ENCODE measurements at regions not wholly inside any gene's neighbourhood (a gene's known extent, or its start where the extent isn't known, plus 50 kb on each side); places are given as distances from the start of the nearest gene placed in this dataset.
A peak's percentile ranks its signal among the peaks of the same experiment; 100 is the strongest.

DNA sequence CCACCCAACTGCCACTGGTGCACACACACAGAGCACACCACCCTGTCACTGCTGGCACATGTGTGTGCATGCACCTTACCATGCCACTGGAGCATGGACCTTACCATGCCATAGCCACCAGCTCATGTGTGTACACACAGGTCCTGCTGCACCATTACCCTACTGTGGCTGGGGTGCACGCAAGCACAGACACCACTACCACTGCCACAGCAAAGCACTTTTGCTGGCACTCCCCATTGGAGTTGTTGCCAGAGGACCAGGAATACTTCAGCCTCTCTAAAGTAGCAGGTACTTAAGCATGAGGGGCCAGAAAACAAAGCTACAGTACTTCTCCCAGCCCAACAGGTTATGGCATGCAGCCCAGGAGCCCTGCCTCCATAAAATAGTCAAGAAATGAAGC is 404.8 kb downstream of the MBD2 start:
- Histone ChIP-seq H4K20me1 (ENCODE audit: insufficient read depth, low read length) (no peaks in the 10 kb centered on the region), H3K4me2 (ENCODE audit: insufficient read depth, low read length) (no peak overlapping the region), H3K9me3 (ENCODE audit: low read depth, low read length) (no peaks in the 10 kb centered on the region), H3K27ac (ENCODE audit: low read depth, low read length) (no peak overlapping the region), H3K4me3 (ENCODE audit: insufficient read depth, low read length) (no peak overlapping the region), H3K79me2 (ENCODE audit: insufficient read depth, low read length) (no peaks in the 10 kb centered on the region), H3K36me3 (ENCODE audit: insufficient read depth, low read length) (no peaks in the 10 kb centered on the region), H3K27me3 (ENCODE audit: insufficient read depth, low read length) (no peaks in the 10 kb centered on the region), H3K4me1 (ENCODE audit: insufficient read depth, low read length) (no peaks in the 10 kb centered on the region), H2AFZ (ENCODE audit: low read length) (no peak overlapping the region)
- TF ChIP-seq, protein P1, sequence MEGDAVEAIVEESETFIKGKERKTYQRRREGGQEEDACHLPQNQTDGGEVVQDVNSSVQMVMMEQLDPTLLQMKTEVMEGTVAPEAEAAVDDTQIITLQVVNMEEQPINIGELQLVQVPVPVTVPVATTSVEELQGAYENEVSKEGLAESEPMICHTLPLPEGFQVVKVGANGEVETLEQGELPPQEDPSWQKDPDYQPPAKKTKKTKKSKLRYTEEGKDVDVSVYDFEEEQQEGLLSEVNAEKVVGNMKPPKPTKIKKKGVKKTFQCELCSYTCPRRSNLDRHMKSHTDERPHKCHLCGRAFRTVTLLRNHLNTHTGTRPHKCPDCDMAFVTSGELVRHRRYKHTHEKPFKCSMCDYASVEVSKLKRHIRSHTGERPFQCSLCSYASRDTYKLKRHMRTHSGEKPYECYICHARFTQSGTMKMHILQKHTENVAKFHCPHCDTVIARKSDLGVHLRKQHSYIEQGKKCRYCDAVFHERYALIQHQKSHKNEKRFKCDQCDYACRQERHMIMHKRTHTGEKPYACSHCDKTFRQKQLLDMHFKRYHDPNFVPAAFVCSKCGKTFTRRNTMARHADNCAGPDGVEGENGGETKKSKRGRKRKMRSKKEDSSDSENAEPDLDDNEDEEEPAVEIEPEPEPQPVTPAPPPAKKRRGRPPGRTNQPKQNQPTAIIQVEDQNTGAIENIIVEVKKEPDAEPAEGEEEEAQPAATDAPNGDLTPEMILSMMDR (IDR thresholded peaks at IDR 0.05; ENCODE audit: extremely low read depth, low read depth, low read length): no peak
- peak; percentile 10 for DNase-seq (ENCODE audit: insufficient read length, low spot score, missing footprints)

DNA sequence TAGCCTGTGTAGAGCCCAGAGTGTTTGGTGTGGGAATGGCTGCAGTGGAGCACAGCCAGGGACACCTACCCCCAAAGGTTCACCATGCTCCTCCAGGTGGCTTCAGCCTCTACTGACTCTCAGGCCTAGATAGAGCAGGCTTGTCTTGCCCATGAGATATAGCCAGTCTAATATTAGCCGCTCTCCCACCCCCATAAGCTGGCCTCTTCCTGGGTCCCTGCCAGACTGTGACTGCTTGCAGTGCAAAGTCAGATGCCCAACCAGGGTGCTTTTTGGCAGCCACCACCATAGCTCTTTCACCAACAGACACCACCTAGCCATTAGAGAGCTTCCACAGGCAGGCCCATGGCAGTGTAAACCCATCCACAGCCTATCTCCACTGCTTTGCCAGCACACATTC is 405.3 kb downstream of the MBD2 start:
- Histone ChIP-seq H2AFZ (ENCODE audit: low read length) (no peak overlapping the region), H3K79me2 (ENCODE audit: insufficient read depth, low read length) (no peaks in the 10 kb centered on the region), H4K20me1 (ENCODE audit: insufficient read depth, low read length) (no peaks in the 10 kb centered on the region), H3K9me3 (ENCODE audit: low read depth, low read length) (no peaks in the 10 kb centered on the region), H3K27me3 (ENCODE audit: insufficient read depth, low read length) (no peaks in the 10 kb centered on the region), H3K4me3 (ENCODE audit: insufficient read depth, low read length) (no peak overlapping the region), H3K4me1 (ENCODE audit: insufficient read depth, low read length) (no peaks in the 10 kb centered on the region), H3K36me3 (ENCODE audit: insufficient read depth, low read length) (no peaks in the 10 kb centered on the region), H3K4me2 (ENCODE audit: insufficient read depth, low read length) (no peak overlapping the region), H3K27ac (ENCODE audit: low read depth, low read length) (no peak overlapping the region)
- TF ChIP-seq, protein P1 (IDR thresholded peaks at IDR 0.05; ENCODE audit: extremely low read depth, low read depth, low read length): no peak
- DNase-seq (ENCODE audit: insufficient read length, low spot score, missing footprints): no peak

DNA sequence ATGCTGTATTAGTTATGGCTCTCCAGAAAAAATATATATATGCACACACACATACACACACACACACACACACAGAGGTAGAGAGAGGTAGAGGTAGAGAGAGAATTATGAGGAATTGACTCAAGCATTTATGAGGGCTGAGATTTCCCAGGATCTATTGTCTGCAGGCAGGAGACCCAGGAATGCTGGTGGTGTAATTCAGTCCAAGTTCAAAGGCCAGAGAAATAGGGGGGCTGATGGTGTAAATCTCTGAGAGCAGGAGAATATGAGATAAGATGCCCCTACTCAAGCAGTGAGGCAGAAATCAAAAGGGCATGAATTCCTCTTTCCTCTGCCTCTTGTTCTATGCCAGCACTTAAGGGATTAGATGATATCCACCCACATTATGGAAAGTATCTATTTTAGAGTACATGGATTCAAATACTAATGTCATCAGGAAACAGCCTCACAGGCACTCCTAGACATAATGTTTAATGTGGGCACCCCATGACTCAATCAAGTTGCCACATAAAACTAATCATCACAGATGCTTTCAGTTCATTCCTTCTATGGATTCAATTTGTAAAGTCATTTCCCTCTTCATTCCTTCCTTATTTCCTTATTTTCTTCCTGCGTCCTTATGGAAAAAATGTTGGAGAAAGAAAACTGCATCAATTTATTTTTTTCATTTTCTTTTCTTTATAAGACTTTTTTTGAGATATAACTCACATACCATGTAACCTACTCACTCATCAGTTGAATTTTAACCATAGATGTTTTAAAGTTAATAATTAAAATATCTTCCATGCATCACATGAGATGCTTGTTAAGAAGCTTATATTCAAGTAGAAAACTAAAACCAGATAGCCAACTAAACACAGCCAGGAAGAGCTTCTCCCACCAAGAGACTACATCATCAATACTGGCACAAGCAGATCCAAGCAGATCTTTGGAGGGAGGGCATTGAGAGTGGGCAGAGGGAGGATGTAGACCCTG is 406.2 kb downstream of the MBD2 start:
- no peak overlapping the region for H3K4me2 ChIP-seq (ENCODE audit: insufficient read depth, low read length)
- no peaks in the 10 kb centered on the region for H3K9me3 ChIP-seq (ENCODE audit: low read depth, low read length)
- TF ChIP-seq, protein P1 (IDR thresholded peaks at IDR 0.05; ENCODE audit: extremely low read depth, low read depth, low read length): no peak
- DNase-seq (ENCODE audit: insufficient read length, low spot score, missing footprints): no peak
- H3K27me3 ChIP-seq (ENCODE audit: insufficient read depth, low read length): no peaks in the 10 kb centered on the region
- no peaks in the 10 kb centered on the region for H3K79me2 ChIP-seq (ENCODE audit: insufficient read depth, low read length)
- no peaks in the 10 kb centered on the region for H3K4me1 ChIP-seq (ENCODE audit: insufficient read depth, low read length)
- H3K4me3 ChIP-seq (ENCODE audit: insufficient read depth, low read length): no peak overlapping the region
- H3K36me3 ChIP-seq (ENCODE audit: insufficient read depth, low read length): no peaks in the 10 kb centered on the region
- no peaks in the 10 kb centered on the region for H4K20me1 ChIP-seq (ENCODE audit: insufficient read depth, low read length)
- no peak overlapping the region for H2AFZ ChIP-seq (ENCODE audit: low read length)
- H3K27ac ChIP-seq (ENCODE audit: low read depth, low read length): no peak overlapping the region

DNA sequence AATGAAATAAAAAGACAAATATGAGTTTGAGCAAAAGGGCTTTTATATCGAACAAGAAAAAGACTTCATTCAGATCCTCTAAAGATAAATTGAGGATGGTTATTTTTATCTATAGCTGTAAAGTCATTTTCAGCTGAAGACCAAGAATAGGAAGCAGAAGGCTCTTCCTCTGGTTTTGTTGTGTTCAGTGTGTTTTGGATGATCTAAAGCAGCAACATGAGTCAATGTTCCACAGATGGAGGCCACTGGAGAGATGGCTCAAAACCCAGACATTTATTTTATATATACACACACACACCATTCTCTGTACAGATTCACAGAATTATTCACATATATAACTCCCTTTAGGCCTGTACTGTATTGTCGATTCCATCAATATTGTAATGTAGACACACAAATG is 424.3 kb downstream of the MBD2 start:
- no peaks in the 10 kb centered on the region for H4K20me1 ChIP-seq (ENCODE audit: insufficient read depth, low read length)
- no peak overlapping the region for H3K4me2 ChIP-seq (ENCODE audit: insufficient read depth, low read length)
- no peaks in the 10 kb centered on the region for H3K79me2 ChIP-seq (ENCODE audit: insufficient read depth, low read length)
- no peak overlapping the region for H3K27ac ChIP-seq (ENCODE audit: low read depth, low read length)
- H3K4me1 ChIP-seq (ENCODE audit: insufficient read depth, low read length): peaks cover 20% of the 10 kb centered on the region
- DNase-seq (ENCODE audit: insufficient read length, low spot score, missing footprints): no peak
- TF ChIP-seq, protein P1 (IDR thresholded peaks at IDR 0.05; ENCODE audit: extremely low read depth, low read depth, low read length): no peak
- H3K4me3 ChIP-seq (ENCODE audit: insufficient read depth, low read length): no peak overlapping the region
- no peaks in the 10 kb centered on the region for H3K36me3 ChIP-seq (ENCODE audit: insufficient read depth, low read length)
- no peaks in the 10 kb centered on the region for H3K9me3 ChIP-seq (ENCODE audit: low read depth, low read length)
- no peak overlapping the region for H2AFZ ChIP-seq (ENCODE audit: low read length)
- H3K27me3 ChIP-seq (ENCODE audit: insufficient read depth, low read length): no peaks in the 10 kb centered on the region
